HG03045 (cell line): ENCODE measurements at regions not wholly inside any gene's neighbourhood (a gene's known extent, or its start where the extent isn't known, plus 50 kb on each side); places are given as distances from the start of the nearest gene placed in this dataset.
"Not testable (repeated sequence)": the region's sequence is repeated elsewhere in the genome, so short reads cannot be mapped to it uniquely, and the experiment has no call there.

Experiments
- ATAC-seq: cut with Tn5 transposase; IDR thresholded peaks from one replicate; pipeline ENCODE4 v1.9.1; 2021; ENCODE audit warnings: mild to moderate bottlenecking, moderate library complexity; ENCODE audit not compliant: unreplicated experiment

DNA sequence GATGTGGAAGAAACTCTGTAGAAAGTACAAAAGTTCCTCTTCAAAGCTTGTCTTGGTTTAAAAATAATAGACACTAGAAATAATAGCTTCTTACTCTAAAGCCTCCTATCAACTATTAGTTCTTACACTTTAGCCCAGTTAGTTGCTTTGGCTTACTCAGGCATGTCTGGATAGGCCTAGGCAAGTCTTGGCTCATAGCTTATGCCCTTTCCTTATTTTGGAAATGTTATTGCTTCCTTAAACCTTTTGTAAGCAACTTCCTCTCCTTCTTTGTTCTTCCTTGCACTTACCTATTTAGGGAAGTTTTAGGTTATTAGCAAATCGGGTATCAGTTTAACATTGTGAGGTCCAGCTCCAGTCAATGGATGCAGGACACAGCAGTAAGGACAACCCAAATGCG lies 628.4 kb upstream of the PRR20A start:
- ATAC-seq = not testable (repeated sequence)

GRCh38 chr13:56515441-56515840 lies 625.3 kb upstream of the PRR20A start:
- no peak for ATAC-seq

DNA sequence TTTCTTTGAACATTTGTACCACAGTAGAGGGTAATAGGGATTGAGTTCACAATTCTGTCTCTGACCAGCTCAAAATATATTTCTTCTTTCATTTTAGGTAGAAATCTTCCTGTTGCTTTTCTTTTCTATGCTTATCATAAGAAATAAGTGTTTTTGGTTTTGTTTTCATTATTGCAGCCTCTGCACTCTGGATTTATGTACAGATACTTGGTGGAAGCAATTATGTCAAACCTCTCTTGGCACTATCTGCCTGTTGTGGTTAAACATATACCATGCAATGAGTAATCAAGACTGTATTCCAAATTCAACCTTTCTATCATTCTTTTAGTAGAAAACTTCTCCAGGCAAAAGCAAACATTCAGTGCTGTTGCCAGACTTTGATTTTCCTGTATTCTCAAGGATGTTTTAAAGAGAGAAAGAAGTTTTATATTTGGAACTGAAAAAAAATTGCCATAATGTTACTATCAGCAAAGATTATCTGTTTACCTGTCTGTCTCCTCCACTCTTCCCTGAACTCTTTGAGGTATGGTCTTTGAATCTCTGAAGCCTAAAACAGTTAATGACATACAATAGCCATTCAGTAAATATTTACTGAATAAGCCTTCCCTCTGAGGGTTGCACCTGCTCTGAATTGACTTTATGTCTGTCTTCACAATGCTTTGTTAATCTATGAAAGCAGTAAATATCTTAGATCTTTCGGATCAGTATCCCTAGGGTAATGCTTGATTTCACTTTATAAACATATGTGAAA lies 612.5 kb upstream of the PRR20A start:
- no peak for ATAC-seq

DNA sequence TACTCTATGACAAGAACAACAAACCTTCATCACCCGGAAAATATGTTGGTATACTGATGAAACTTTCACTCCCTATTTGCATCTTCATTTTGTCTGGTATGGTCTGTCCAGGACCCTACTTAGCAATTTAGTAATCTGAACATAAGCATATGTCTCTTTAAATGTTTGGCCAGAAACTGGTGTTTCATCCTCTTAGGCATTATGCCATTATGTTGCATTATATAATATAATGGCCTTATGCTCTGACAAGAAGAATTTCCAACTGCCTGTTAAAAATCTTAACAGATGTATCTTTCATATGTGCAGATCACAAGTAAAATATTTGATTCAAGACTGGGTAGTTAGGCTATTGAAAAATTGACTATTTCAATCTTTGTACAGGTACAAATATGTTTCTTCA lies 610.6 kb upstream of the PRR20A start:
- no peak for ATAC-seq

GRCh38 chr13:56547921-56548320 lies 592.8 kb upstream of the PRR20A start:
- ATAC-seq = not testable (repeated sequence)

GRCh38 chr13:56558698-56559320 lies 581.9 kb upstream of the PRR20A start:
- no peak for ATAC-seq

GRCh38 chr13:56561327-56561726 lies 579.4 kb upstream of the PRR20A start:
- ATAC-seq = no peak

- ATAC-seq = no peak
Measured at GRCh38 chr13:56563663-56564062, 577.1 kb upstream of the PRR20A start.

GRCh38 chr13:56586976-56587375 lies 553.7 kb upstream of the PRR20A start:
- ATAC-seq = no peak

- ATAC-seq = no peak
Measured at GRCh38 chr13:56615572-56615971, 525.1 kb upstream of the PRR20A start.

DNA sequence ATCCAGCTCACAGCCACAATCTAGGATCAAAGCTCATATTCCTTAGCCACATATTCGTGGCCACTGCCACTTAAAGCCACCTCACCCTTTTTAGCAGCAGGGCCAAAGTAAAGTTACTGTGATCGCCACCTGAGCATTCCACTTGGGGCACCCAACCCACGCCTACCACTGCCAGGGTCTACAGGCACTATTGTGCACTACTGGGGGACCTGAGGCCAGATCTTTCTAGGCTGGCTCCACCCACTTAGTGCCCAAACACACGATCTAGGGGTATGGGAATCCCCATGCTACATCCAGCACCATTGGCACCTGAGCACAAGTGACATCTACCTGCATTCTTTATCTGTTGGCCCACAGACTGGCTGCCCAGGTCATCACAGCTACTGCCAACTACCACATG lies 517.9 kb upstream of the PRR20A start:
- ATAC-seq = no peak

DNA sequence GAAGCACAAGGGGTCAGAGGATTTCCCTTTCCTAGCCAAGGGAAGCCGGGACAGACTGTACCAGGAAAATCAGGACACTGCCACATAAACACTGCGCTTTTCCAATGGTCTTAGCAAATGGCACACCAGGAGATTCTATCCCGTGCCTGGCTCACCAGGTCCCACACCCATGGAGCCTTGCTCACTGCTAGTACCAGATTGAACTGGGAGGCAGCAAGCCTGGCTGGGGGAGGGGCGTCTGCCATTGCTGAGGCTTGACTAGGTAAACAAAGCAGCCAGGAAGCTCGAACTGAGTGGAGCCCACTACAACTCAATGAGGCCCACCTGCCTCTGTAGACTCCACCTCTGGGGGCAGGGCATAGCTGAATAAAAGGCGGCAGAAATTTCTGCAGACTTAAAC lies 511.8 kb upstream of the PRR20A start:
- ATAC-seq = not testable (repeated sequence)

GRCh38 chr13:56631060-56631459 lies 509.7 kb upstream of the PRR20A start:
- not testable (repeated sequence) for ATAC-seq

GRCh38 chr13:56653043-56653442 lies 487.7 kb upstream of the PRR20A start:
- no peak for ATAC-seq

GRCh38 chr13:56659041-56659471 lies 481.7 kb upstream of the PRR20A start:
- no peak for ATAC-seq

DNA sequence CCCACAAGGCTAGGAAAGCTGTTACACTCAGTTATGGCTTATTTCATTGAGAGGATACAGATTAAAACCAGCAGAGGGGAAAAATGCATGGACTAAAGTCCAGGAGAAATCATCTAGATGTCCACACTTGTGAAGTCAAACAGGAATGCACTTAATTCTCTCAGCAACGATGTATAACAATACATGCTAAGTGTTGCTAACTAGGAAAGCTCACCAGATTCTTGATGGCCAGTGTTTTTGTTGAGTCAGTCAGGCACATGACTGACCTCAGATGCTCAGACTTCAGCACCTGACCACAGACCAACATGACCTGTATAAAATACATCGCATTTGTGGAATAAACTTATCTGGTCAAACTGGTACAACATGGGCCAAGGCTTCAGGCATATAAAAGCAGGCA lies 470.2 kb upstream of the PRR20A start:
- no peak for ATAC-seq

- ATAC-seq = no peak
Measured at GRCh38 chr13:56681404-56681803, 459.3 kb upstream of the PRR20A start.

DNA sequence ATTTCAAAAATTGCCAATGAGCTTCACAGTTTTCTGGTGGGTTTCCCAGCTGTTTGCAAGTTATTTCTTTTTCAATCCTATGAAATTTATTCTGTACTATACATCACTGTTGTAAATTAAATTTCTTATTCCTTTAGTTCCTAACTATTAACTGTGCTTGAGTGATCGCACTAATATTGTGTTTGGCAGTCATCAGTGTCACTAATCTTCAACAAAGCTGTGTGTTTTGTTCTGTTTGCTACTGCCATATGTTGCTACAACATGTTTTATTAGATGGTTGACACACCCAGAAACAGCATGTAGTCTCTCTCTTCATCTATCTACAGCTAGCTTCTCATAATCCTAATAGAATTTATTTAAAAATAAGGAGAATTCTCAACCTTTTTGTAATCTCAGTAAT lies 453.6 kb upstream of the PRR20A start:
- ATAC-seq = no peak

- no peak for ATAC-seq
Measured at GRCh38 chr13:56697011-56697410, 443.7 kb upstream of the PRR20A start.

DNA sequence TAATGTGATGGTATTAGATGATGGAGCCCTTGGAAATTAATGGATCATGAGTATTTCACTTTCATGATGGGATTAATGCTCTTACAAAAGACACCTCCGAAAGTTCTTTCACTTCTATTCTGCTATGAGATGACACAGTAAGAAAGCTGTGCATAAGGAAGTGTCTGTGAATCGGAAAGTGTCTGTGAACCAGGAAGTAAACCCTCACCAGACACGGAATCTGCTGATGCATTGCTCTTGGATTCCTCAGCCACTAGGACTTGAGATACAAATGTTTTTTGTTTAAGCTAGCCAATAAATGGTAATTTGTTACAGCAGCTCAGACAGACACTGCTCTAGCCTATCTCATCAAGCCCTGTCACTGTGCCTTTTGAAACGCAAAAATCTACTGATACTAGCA lies 440.4 kb upstream of the PRR20A start:
- ATAC-seq = no peak

GRCh38 chr13:56706485-56706884 lies 434.2 kb upstream of the PRR20A start:
- no peak for ATAC-seq

DNA sequence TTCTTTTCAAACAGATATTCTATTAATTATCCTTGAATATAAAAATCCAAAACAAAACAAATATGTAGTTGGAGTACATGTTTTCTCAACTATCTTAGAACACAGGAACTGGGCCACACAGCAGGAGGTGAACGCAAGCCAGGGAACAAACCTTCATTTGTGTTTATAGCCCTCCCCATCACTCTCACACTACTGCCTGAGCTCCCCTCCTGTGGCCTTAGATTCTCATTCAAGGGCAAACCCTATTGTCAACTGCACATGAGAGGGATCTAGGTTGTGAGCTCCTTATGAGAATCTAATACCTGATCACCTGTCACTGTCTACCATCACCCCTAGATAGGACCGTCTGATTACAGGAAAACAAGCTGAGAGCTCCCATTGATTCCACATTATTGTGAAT lies 427.1 kb upstream of the PRR20A start:
- ATAC-seq = no peak

DNA sequence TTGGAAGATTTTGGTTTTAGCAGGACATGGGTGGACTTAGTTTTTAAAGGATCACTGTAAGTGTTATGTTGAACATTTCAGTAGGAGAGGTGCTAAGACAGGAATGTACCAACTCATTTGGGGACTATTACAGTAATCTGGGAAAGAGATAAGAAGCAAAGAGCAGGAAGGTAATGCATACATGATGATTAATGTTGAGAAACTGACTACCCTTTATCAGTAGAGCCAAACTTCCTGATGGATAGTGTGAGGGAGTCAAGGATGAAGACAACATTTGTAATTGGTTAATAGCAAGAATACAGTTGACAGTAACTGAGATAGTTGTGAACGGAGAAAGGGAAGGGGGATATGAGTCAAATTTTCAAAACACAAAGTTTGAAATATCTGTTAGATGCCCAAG lies 421.9 kb upstream of the PRR20A start:
- no peak for ATAC-seq
